ENCODE measurements at regions not wholly inside any gene's neighbourhood (a gene's known extent, or its start where the extent isn't known, plus 50 kb on each side); places are given as distances from the start of the nearest gene placed in this dataset.

- TF ChIP-seq POLR2A (IDR thresholded peaks at IDR 0.05) (no peak), CTCF (IDR thresholded peaks at IDR 0.05) (no peak)
Measured at GRCh38 chr4:115515366-115515765, 401.9 kb upstream of the NDST4 start.

Data from transverse colon (tissue), 3 donors.